ENCODE measurements at regions not wholly inside any gene's neighbourhood (a gene's known extent, or its start where the extent isn't known, plus 50 kb on each side); places are given as distances from the start of the nearest gene placed in this dataset.
"Not testable (repeated sequence)": the region's sequence is repeated elsewhere in the genome, so short reads cannot be mapped to it uniquely, and the experiment has no call there.

GRCh38 chrY:7588176-7588575, 676.6 kb upstream of the AMELY start:
- not testable (repeated sequence) for H3K27me3 Mint-ChIP-seq; ATAC-seq; H3K4me3 Mint-ChIP-seq; H3K4me1 Mint-ChIP-seq; H3K36me3 Mint-ChIP-seq (ENCODE audit: low read depth); DNase-seq; H3K9me3 Mint-ChIP-seq; H3K27ac Mint-ChIP-seq

GRCh38 chrY:7562541-7562940, 651.0 kb upstream of the AMELY start:
- Mint-ChIP-seq H3K27me3 (peaks cover 4% of the 10 kb centered on the region), H3K9me3 (peaks cover 13% of the 10 kb centered on the region), H3K4me3 (no peak overlapping the region), H3K36me3 (ENCODE audit: low read depth) (no peaks in the 10 kb centered on the region), H3K27ac (no peak overlapping the region), H3K4me1 (no peaks in the 10 kb centered on the region)
- no peak for ATAC-seq
- no peak for DNase-seq

GRCh38 chrY:7557675-7558074, 646.1 kb upstream of the AMELY start:
- ATAC-seq (no peak), DNase-seq (no peak)
- H3K36me3 Mint-ChIP-seq (ENCODE audit: low read depth): no peaks in the 10 kb centered on the region
- no peak overlapping the region for H3K4me3 Mint-ChIP-seq
- peaks cover 8% of the 10 kb centered on the region for H3K9me3 Mint-ChIP-seq
- H3K27ac Mint-ChIP-seq: no peak overlapping the region
- H3K4me1 Mint-ChIP-seq: no peaks in the 10 kb centered on the region
- H3K27me3 Mint-ChIP-seq: no peaks in the 10 kb centered on the region

GRCh38 chrY:7555006-7555405, 643.5 kb upstream of the AMELY start:
- H3K27ac Mint-ChIP-seq: no peak overlapping the region
- H3K4me3 Mint-ChIP-seq: no peak overlapping the region

GRCh38 chrY:7545060-7545459, 633.5 kb upstream of the AMELY start:
- H3K27ac Mint-ChIP-seq: no peak overlapping the region
- H3K4me1 Mint-ChIP-seq: peaks cover 7% of the 10 kb centered on the region
- H3K4me3 Mint-ChIP-seq: no peak overlapping the region
- H3K36me3 Mint-ChIP-seq (ENCODE audit: low read depth): no peaks in the 10 kb centered on the region
- ATAC-seq: no peak
- H3K9me3 Mint-ChIP-seq: no peaks in the 10 kb centered on the region
- DNase-seq: no peak
- no peaks in the 10 kb centered on the region for H3K27me3 Mint-ChIP-seq

More at GRCh38 chrY:7555006-7555405, 643.5 kb upstream of the AMELY start:
- no peaks in the 10 kb centered on the region for H3K36me3 Mint-ChIP-seq (ENCODE audit: low read depth)
- DNase-seq: no peak
- H3K4me1 Mint-ChIP-seq: no peaks in the 10 kb centered on the region
- ATAC-seq: no peak
- H3K27me3 Mint-ChIP-seq: peaks cover 3% of the 10 kb centered on the region
- peaks cover 8% of the 10 kb centered on the region for H3K9me3 Mint-ChIP-seq

- H3K9me3 Mint-ChIP-seq: no peaks in the 10 kb centered on the region
- no peak overlapping the region for H3K4me3 Mint-ChIP-seq
- DNase-seq (no peak), ATAC-seq (no peak)
- peak overlapping the region; percentile 46 for H3K27ac Mint-ChIP-seq
- no peaks in the 10 kb centered on the region for H3K36me3 Mint-ChIP-seq (ENCODE audit: low read depth)
- H3K27me3 Mint-ChIP-seq: no peaks in the 10 kb centered on the region
- H3K4me1 Mint-ChIP-seq: peaks cover 7% of the 10 kb centered on the region
Measured at GRCh38 chrY:7544172-7544770, 632.7 kb upstream of the AMELY start.

GRCh38 chrY:7543506-7543905, 632.0 kb upstream of the AMELY start:
- Mint-ChIP-seq H3K36me3 (ENCODE audit: low read depth) (no peaks in the 10 kb centered on the region), H3K4me3 (no peak overlapping the region), H3K27ac (no peak overlapping the region), H3K27me3 (no peaks in the 10 kb centered on the region), H3K9me3 (no peaks in the 10 kb centered on the region), H3K4me1 (peaks cover 7% of the 10 kb centered on the region)
- DNase-seq (no peak), ATAC-seq (no peak)

GRCh38 chrY:7542256-7542858, 630.8 kb upstream of the AMELY start:
- ATAC-seq (no peak), DNase-seq (no peak)
- H3K4me1 Mint-ChIP-seq: peaks cover 7% of the 10 kb centered on the region
- no peaks in the 10 kb centered on the region for H3K9me3 Mint-ChIP-seq
- no peaks in the 10 kb centered on the region for H3K27me3 Mint-ChIP-seq
- no peak overlapping the region for H3K4me3 Mint-ChIP-seq
- H3K27ac Mint-ChIP-seq: no peak overlapping the region
- H3K36me3 Mint-ChIP-seq (ENCODE audit: low read depth): no peaks in the 10 kb centered on the region

- no peaks in the 10 kb centered on the region for H3K36me3 Mint-ChIP-seq (ENCODE audit: low read depth)
- ATAC-seq (no peak), DNase-seq (no peak)
- H3K27ac Mint-ChIP-seq: no peak overlapping the region
- no peaks in the 10 kb centered on the region for H3K9me3 Mint-ChIP-seq
- peaks cover 6% of the 10 kb centered on the region for H3K27me3 Mint-ChIP-seq
- H3K4me3 Mint-ChIP-seq: no peak overlapping the region
- H3K4me1 Mint-ChIP-seq: no peaks in the 10 kb centered on the region
Measured at GRCh38 chrY:7529396-7529795, 617.8 kb upstream of the AMELY start.

GRCh38 chrY:7527568-7527967, 616.0 kb upstream of the AMELY start:
- not testable (repeated sequence) for H3K36me3 Mint-ChIP-seq (ENCODE audit: low read depth); DNase-seq; H3K4me3 Mint-ChIP-seq; H3K4me1 Mint-ChIP-seq; H3K9me3 Mint-ChIP-seq; H3K27me3 Mint-ChIP-seq; H3K27ac Mint-ChIP-seq; ATAC-seq

GRCh38 chrY:7518387-7518786, 606.8 kb upstream of the AMELY start:
- DNase-seq: no peak
- Mint-ChIP-seq H3K27me3 (no peaks in the 10 kb centered on the region), H3K4me3 (no peak overlapping the region), H3K36me3 (ENCODE audit: low read depth) (no peaks in the 10 kb centered on the region), H3K27ac (no peak overlapping the region), H3K4me1 (no peaks in the 10 kb centered on the region), H3K9me3 (no peaks in the 10 kb centered on the region)
- ATAC-seq: no peak

GRCh38 chrY:7516268-7516667, 604.7 kb upstream of the AMELY start:
- Mint-ChIP-seq H3K4me3 (no peak overlapping the region), H3K27ac (no peak overlapping the region), H3K27me3 (no peaks in the 10 kb centered on the region), H3K36me3 (ENCODE audit: low read depth) (no peaks in the 10 kb centered on the region), H3K4me1 (no peaks in the 10 kb centered on the region), H3K9me3 (no peaks in the 10 kb centered on the region)
- ATAC-seq (no peak), DNase-seq (no peak)

GRCh38 chrY:7515812-7516211, 604.3 kb upstream of the AMELY start:
- no peaks in the 10 kb centered on the region for H3K27me3 Mint-ChIP-seq
- H3K4me3 Mint-ChIP-seq: no peak overlapping the region
- no peaks in the 10 kb centered on the region for H3K36me3 Mint-ChIP-seq (ENCODE audit: low read depth)
- H3K9me3 Mint-ChIP-seq: no peaks in the 10 kb centered on the region
- ATAC-seq: no peak
- H3K4me1 Mint-ChIP-seq: no peaks in the 10 kb centered on the region
- H3K27ac Mint-ChIP-seq: no peak overlapping the region
- no peak for DNase-seq

GRCh38 chrY:7502896-7503295, 591.3 kb upstream of the AMELY start:
- Mint-ChIP-seq H3K4me1 (no peaks in the 10 kb centered on the region), H3K27me3 (peaks cover 9% of the 10 kb centered on the region)
- no peak for DNase-seq

GRCh38 chrY:7501236-7501635, 589.7 kb upstream of the AMELY start:
- DNase-seq (no peak), ATAC-seq (no peak)
- Mint-ChIP-seq H3K27me3 (peaks cover 15% of the 10 kb centered on the region), H3K27ac (no peak overlapping the region), H3K4me3 (no peak overlapping the region), H3K36me3 (ENCODE audit: low read depth) (no peaks in the 10 kb centered on the region), H3K9me3 (peaks cover 4% of the 10 kb centered on the region), H3K4me1 (no peaks in the 10 kb centered on the region)

More at GRCh38 chrY:7502896-7503295, 591.3 kb upstream of the AMELY start:
- Mint-ChIP-seq H3K27ac (no peak overlapping the region), H3K4me3 (no peak overlapping the region), H3K36me3 (ENCODE audit: low read depth) (no peaks in the 10 kb centered on the region), H3K9me3 (peaks cover 4% of the 10 kb centered on the region)
- ATAC-seq: no peak

GRCh38 chrY:7496001-7496400, 584.4 kb upstream of the AMELY start:
- Mint-ChIP-seq H3K9me3 (no peaks in the 10 kb centered on the region), H3K27ac (no peak overlapping the region), H3K4me3 (no peak overlapping the region), H3K4me1 (no peaks in the 10 kb centered on the region), H3K36me3 (ENCODE audit: low read depth) (no peaks in the 10 kb centered on the region), H3K27me3 (peaks cover 11% of the 10 kb centered on the region)
- ATAC-seq (no peak), DNase-seq (no peak)
